ENCODE measurements at regions not wholly inside any gene's neighbourhood (a gene's known extent, or its start where the extent isn't known, plus 50 kb on each side); places are given as distances from the start of the nearest gene placed in this dataset.

GRCh38 chr1:221635305-221635704 is 106.6 kb downstream of the DUSP10 start:
- H3K36me3 Mint-ChIP-seq (ENCODE audit: low read depth) = no peaks in the 10 kb centered on the region
- DNase-seq (ENCODE audit: low spot score) = no peak
- no peaks in the 10 kb centered on the region for H3K9me3 Mint-ChIP-seq (ENCODE audit: low read depth)
- H3K4me3 Mint-ChIP-seq (ENCODE audit: unreplicated experiment) = no peak overlapping the region
- H3K27me3 Mint-ChIP-seq (ENCODE audit: low read depth) = peaks cover 21% of the 10 kb centered on the region
- H3K4me1 Mint-ChIP-seq (ENCODE audit: low read depth) = no peaks in the 10 kb centered on the region
- TF ChIP-seq CTCF (IDR thresholded peaks at IDR 0.05) = no peak
- H3K27ac Mint-ChIP-seq (ENCODE audit: unreplicated experiment) = no peak overlapping the region

- DNase-seq (ENCODE audit: low spot score) = no peak
- peaks cover 22% of the 10 kb centered on the region for H3K27me3 Mint-ChIP-seq (ENCODE audit: low read depth)
- H3K9me3 Mint-ChIP-seq (ENCODE audit: low read depth) = no peaks in the 10 kb centered on the region
- no peak for TF ChIP-seq CTCF (IDR thresholded peaks at IDR 0.05)
- no peaks in the 10 kb centered on the region for H3K4me1 Mint-ChIP-seq (ENCODE audit: low read depth)
- no peak overlapping the region for H3K4me3 Mint-ChIP-seq (ENCODE audit: unreplicated experiment)
- no peak overlapping the region for H3K27ac Mint-ChIP-seq (ENCODE audit: unreplicated experiment)
- no peaks in the 10 kb centered on the region for H3K36me3 Mint-ChIP-seq (ENCODE audit: low read depth)
These were observed 105.8 kb downstream of the DUSP10 start for GRCh38 chr1:221636096-221636495.

- Mint-ChIP-seq H3K4me3 (ENCODE audit: unreplicated experiment) (no peak overlapping the region), H3K27me3 (ENCODE audit: low read depth) (peaks cover 23% of the 10 kb centered on the region), H3K9me3 (ENCODE audit: low read depth) (no peaks in the 10 kb centered on the region), H3K27ac (ENCODE audit: unreplicated experiment) (no peak overlapping the region), H3K4me1 (ENCODE audit: low read depth) (no peaks in the 10 kb centered on the region), H3K36me3 (ENCODE audit: low read depth) (no peaks in the 10 kb centered on the region)
- TF ChIP-seq CTCF (IDR thresholded peaks at IDR 0.05) = no peak
- no peak for DNase-seq (ENCODE audit: low spot score)
These were observed 104.9 kb downstream of the DUSP10 start for GRCh38 chr1:221636967-221637366.

GRCh38 chr1:221637641-221638041 is 104.2 kb downstream of the DUSP10 start:
- no peak for DNase-seq (ENCODE audit: low spot score)
- H3K36me3 Mint-ChIP-seq (ENCODE audit: low read depth) = no peaks in the 10 kb centered on the region
- H3K27ac Mint-ChIP-seq (ENCODE audit: unreplicated experiment) = no peak overlapping the region
- no peaks in the 10 kb centered on the region for H3K4me1 Mint-ChIP-seq (ENCODE audit: low read depth)
- peak; percentile 9 for TF ChIP-seq CTCF (IDR thresholded peaks at IDR 0.05)
- no peak overlapping the region for H3K4me3 Mint-ChIP-seq (ENCODE audit: unreplicated experiment)
- H3K9me3 Mint-ChIP-seq (ENCODE audit: low read depth) = no peaks in the 10 kb centered on the region
- peaks cover 24% of the 10 kb centered on the region for H3K27me3 Mint-ChIP-seq (ENCODE audit: low read depth)

GRCh38 chr1:221638595-221638994 is 103.3 kb downstream of the DUSP10 start:
- Mint-ChIP-seq H3K4me1 (ENCODE audit: low read depth) (no peaks in the 10 kb centered on the region), H3K27me3 (ENCODE audit: low read depth) (peaks cover 24% of the 10 kb centered on the region), H3K9me3 (ENCODE audit: low read depth) (no peaks in the 10 kb centered on the region), H3K36me3 (ENCODE audit: low read depth) (no peaks in the 10 kb centered on the region), H3K4me3 (ENCODE audit: unreplicated experiment) (no peak overlapping the region), H3K27ac (ENCODE audit: unreplicated experiment) (no peak overlapping the region)
- no peak for TF ChIP-seq CTCF (IDR thresholded peaks at IDR 0.05)
- no peak for DNase-seq (ENCODE audit: low spot score)
